ENCODE measurements at regions not wholly inside any gene's neighbourhood (a gene's known extent, or its start where the extent isn't known, plus 50 kb on each side); places are given as distances from the start of the nearest gene placed in this dataset.

DNA sequence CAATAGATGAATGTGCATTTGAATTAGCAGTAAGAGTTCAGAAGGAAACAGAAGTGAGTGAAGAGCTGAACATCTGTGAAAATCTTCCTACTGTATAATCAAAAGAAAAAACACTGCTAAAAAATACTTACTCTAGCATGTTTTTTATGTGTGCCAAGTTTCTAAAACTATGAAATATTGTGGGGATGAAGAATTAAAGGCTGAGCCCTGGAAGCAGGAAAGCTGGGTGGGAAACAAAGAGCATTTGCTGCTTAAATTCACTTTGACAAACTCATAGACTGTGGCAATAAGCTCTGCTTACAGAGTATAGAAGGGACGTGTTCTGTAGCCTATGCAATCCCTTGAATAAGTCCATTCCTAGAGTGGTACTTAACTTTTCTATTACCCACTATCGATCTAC, 261.7 kb downstream of the ANKRD50 start:
- DNase-seq (ENCODE audit: low read depth in 2 of 2) = no peak

DNA sequence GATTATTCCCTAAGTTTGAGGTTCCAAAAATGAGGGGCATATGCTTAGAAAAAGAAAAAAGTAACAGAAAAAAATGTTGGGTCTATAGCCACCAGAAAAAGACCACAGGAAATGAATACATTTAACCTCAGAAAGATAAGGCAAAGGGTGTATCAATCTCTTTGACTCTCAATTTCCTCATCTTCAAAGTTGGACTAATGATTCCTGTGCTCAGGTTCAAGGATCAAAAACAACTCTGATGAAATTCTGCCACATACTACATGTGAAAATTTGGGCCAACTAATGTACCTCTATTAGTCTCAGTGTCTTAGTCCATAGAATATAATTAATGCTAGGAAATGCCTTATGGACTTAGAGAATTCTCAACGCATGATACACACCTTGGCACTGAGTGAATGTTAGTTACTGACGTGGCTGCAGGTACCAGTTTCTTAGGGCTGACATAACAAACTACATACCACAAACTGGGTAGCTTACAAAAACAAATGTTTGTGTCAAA, 257.7 kb downstream of the ANKRD50 start:
- DNase-seq (ENCODE audit: low read depth in 2 of 2) = no peak

DNA sequence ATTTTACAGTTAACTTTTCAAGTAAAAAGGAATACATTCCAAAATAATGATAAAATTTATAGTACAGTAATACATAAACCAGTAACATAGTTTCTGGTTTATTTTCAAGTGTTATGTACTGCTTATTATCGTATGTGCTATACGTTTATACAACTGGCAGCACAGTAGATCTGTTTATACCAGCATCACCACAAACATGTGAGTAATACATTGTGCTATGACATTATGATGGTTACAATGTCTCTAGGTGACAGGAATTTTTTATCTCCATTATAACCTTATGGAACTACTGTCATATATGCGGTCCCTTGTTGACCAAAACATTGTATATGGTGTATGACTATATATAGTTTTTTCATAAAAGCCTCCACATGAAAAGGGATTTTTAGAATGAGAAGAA, 256.9 kb downstream of the ANKRD50 start:
- no peak for DNase-seq (ENCODE audit: low read depth in 2 of 2)

DNA sequence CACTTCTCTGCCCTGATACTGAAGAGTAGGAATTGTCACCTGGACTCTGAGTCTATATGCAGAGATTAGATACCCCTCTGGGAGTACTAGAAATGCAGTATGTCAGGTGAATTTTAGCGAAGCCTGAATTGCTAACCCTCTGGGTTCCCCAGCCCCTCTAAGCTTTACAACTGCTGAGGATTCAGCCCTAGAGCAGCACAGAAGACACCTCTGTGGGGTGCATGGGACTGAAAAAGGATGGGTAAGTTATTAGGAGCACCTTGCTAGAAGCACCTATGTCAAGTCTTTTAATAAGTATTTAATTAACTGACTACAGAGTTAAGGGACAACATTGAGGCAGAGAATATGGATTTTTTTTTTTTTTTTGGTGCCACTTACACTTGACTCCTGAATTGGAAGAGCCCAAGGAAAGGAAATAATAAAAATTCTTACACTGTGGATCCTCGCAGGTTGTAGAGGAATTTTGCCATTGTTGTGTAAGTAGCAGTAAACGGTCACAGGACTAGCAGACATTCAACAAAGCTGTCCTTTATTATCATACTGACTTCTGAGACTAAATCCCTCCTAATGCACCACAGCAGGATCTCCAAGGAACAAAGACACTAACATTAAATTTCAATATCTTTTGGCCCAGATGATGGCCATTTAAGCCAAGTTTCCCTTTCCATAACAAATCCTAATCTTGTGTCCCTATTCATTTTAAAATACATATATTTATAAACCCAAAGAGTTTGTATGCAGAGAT, 253.2 kb downstream of the ANKRD50 start:
- no peak for DNase-seq (ENCODE audit: low read depth in 2 of 2)

DNA sequence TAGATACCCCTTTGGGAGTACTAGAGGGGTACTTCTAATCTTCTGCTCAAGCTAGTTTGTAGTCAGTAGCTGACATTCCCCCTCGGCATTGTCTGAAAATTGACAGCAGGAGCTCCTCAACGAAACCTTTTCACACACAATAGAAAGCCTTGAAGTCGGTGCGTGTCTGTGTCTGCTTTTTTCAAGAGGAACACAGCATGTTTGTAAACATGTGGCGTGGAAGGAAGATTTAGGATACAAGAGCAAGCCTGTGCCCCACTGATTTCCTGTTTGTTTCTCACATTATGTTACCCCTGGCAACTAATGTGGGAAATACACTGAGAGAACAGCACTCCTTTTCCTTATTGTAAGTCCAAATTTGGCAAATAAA, 252.6 kb downstream of the ANKRD50 start:
- DNase-seq (ENCODE audit: low read depth in 2 of 2) = peak; percentile 28 to 73

DNA sequence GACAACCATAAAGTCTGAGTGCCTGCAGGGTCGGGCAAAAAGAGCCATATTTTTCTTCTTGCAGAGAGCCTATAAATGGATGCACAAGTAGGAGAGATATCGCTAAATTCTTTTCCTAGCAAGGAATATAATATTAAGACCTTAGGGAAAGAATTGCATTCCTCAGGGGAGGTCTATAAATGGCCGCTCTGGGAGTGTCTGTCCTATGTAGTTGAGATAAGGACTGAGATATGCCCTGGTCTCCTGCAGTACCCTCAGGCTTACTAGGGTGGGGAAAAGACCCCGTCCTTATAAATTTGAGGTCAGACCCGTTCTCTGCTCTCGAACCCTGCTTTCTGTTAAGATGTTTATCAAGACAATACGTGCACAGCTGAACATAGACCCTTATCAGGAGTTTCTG, 250.9 kb downstream of the ANKRD50 start:
- DNase-seq (ENCODE audit: low read depth in 2 of 2) = peak in 1 of 2 donors; percentile 18

DNA sequence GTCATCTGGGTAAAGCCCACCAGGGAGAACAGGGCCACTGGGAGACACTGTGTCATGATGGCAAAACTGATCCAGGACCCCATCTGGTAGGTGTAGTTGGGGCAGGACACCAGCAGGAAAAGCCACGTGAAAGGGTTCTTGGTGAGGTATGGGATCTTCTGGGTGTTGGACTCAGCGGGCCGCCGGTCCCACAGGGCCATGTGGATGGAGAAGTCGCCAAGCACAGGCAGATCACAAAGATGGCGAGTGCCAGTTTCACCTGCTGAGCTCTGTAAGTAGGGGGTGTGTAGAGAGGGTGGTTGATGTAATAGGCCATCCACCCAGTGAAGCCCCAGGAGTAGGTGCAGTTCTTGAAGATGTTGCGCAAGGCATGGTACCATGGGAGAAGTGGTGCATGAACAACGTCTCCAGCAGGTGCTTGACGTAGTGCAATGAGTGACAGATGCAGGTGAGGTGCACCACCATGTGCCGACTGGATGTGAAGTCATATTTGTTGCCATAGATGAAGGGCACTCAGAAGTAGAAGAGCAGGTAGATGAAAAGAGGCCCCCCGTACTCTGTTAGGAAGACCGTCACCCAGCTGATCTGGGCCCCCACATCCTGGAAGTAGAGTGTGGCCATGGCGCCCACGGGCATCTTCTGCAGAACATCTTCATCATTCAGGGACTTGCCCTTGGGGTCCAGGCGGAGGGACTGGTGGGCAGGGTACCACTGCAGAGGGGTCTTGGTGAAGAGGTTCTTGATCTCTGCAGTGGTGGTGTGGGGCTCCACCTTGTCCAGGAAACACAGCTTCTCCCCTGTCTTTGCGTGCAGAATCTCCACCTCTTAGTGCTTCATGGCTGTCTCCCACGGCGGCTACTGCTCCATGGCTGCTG, 249.3 kb downstream of the ANKRD50 start:
- no peak for DNase-seq (ENCODE audit: low read depth in 2 of 2)

DNA sequence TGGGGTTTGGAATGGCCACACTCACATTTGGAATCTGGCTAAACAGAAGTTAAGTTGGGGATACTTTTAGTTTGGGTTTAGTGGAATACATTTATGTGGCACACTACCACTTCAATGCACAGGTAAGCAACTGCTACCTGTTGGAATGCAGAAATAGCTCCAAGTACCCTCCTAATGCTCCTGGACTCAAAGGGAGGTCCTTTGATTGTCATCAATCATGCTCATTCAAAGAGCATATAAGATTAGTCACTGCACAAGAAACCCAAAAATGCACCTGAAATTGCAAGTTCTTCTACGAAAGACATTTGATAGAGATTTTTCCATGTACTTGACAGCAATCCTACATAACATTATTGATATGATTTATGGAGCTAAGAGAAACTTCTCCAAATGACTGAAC, 247.7 kb downstream of the ANKRD50 start:
- no peak for DNase-seq (ENCODE audit: low read depth in 2 of 2)

DNA sequence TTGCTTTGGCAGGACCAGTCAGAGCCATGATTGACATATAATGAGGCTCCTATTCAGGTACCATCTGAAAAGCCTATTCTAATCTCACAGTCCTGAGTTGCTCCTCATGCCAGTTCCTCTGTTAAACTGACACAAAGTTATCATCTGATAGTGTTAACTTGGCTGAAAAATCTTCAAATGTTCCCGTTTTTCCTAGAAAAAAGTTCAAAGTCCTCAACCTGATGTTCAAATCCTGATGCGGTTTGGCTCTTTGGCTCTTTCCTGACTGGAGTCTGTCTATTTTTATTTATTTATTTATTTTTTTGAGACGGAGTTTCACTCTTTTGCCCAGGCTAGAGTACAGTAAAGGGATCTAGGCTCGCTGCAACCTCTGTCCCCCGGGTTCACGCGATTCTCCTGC, 244.2 kb downstream of the ANKRD50 start:
- no peak for DNase-seq (ENCODE audit: low read depth in 2 of 2)

DNA sequence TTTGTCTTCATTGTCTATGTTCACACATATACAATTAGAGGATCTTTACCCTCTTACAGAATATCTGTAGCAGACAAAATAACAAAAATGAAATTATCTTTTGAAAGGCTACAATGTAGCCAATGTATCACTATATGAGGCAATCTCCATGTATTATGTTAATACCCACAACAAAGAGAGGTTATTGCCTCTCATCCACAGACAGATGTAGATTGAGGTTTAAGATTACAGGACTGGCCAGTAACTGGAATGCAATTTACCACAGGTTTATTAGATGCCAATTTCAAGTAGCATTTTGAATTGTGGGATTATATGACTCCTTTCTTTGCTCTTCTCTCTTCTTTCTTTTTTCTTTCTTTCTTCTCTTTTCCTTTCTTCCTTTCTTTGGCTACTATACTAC, 242.6 kb downstream of the ANKRD50 start:
- no peak for DNase-seq (ENCODE audit: low read depth in 2 of 2)

DNA sequence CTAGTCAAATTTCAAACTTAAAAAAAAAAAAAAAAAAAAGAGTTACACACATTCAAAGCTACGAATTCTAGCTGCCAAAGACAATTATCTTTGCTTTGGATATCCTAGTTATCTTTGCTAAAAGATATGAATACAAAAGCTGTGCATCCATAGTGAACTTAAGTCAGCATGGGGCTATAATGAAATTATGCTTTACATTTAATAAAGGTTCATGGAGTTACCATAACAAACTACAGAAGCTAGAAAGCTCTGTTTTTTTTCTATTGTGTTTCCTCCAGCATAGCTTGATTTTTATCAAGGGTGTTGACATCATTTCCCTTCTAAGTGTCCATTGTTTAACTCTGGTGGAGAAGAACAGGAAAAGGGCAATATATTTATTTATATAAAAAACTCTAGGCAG, 234.1 kb downstream of the ANKRD50 start:
- DNase-seq (ENCODE audit: low read depth in 2 of 2) = peak; percentile 47 to 84

DNA sequence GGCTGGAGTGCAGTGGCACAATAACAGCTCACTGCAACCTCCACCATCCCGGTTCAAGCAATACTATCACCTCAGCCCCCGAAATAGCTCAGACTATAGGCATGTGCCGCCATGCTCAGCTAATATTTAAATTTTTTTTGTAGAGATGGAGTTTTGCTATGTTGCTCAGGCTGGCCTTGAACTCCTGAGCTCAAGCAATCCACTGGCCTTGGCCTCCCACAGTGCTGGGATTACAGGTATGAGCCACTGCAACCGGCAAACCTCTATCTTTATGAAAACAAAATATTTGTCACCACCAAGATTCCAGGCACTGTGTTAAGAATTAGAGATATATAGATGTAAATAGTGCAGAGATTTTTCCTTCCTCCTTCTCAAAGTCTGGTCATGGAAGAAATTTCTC, 232.5 kb downstream of the ANKRD50 start:
- DNase-seq (ENCODE audit: low read depth in 2 of 2) = no peak

DNA sequence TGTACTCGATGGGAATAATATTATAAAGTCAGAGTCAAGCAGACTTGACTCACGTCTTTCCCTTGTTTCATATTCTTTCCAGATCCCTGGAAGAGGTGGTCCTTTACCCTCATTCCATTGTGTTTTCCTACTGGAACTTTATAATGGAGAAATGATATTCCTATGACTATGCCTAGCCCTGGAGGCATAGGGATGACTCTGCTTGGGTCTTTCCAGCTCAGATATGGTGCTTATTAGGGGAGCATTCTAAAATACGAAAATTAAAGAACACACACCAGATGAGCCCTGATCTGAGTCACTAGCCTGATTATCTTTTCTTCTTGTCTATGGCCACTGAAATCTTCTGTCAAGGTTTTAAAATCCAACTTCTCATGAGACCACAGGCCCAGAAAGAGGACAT, 231.4 kb downstream of the ANKRD50 start:
- no peak for DNase-seq (ENCODE audit: low read depth in 2 of 2)

DNA sequence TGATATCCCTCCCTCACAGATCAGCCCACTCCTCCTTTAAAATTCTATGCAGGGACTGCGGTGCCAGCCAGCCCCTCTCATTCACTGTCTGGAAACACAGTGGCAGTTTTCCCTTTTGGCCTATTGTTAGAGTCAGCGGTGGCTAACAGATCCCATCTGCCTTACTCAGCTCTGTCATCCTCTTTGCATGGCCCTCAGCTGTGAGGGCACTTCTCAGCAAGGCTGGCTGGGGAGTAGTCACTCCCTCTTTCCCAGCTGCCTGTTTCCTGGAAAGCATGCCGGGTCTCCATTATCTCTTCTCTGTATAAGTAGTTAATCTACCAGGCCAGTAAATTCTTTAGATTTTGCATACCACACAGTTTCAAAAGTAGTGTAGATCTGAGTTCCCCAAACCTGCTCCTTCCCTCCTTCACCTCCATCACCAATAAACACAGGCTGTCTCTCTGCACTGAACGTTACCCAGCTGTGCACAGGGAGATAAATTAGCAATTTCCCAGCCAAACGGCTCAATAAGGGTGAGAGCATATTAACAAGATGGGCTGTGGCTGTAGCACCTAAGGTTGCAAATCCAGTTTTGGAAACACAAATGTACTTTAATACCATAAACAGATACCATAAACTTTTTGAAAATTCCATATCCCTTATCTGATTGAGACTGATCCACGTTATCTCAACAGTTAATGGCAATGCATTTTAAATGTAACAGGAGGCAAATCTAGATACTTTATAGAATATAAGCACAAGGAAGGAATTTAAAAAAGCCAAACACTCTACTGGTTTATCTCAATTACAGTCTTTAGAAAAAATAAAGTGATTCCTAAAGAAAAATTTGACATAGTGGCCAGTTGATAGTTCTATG, 229.3 kb downstream of the ANKRD50 start:
- peak in 1 of 2 donors; percentile 8 for DNase-seq (ENCODE audit: low read depth in 2 of 2)

DNA sequence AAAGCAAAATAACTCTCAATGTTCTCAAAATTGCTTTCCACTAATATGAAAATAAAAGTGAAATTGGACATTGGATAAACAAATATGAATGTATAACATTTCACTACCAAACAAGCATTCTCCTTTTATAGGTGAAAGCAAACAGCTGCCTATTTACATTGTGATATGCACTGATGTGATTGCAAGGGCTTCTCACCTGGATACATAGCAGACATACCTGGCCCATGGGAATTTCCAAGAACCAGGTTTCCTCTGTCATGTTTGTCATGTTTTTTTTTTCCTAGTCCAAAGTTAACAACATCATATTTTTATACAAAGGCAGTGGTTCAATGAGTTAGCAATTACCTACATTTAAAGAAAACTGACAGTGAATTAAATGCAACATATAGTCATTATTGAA, 228.5 kb downstream of the ANKRD50 start:
- DNase-seq (ENCODE audit: low read depth in 2 of 2) = no peak

DNA sequence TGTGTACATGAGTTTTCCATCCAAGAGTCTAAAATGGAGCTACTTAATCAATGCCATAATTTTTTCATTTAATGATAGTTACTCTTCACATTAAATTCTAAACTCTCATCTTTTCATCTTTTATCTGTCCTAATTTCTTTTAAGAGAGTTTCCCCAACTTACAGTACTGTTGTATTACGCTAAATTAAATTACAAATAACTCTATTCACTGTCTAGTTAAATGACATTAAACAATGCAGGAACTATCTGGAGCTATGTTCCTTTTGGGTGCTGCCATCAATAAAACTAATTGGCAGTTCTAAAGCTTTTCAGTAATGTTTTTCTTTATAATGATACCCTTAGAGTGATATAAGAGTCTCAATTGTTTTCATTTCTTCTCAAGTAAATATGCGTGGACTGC, 227.6 kb downstream of the ANKRD50 start:
- no peak for DNase-seq (ENCODE audit: low read depth in 2 of 2)

DNA sequence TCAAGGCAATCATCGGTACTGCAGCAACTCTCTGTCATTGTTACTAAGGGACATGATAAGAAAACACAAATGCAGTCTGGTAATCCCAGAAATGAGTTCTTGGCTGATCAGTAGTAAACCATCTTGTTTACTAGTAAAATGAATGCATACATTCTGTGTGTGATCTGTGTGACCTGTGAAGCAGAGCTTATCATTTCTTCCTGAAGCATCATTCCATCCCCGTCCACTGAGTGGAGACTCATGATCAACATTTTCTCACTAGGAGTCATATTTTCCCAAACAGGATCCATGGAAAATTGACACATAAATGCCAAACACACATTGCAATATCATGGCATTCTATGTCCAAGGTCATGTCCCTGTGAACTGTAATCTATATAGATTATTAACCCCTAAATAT, 226.1 kb downstream of the ANKRD50 start:
- no peak for DNase-seq (ENCODE audit: low read depth in 2 of 2)

DNA sequence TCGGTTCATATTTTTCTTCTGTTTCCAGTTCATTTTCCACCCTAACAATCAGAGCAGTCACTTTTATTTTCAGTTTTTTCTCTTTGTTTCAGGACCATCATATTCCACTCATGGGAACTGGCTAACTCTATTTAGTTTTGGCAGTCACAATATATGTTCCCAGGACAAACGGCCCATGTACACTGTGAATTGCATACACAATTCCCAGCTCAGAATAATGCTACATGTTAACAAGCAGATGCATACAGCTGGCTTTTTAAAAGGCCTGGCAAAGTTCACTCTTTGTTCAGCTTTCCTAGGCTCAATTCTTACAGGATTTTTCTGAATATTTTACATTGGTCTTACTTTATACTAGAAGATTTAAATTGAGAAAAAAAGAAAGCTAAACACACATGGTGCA, 224.9 kb downstream of the ANKRD50 start:
- no peak for DNase-seq (ENCODE audit: low read depth in 2 of 2)

DNA sequence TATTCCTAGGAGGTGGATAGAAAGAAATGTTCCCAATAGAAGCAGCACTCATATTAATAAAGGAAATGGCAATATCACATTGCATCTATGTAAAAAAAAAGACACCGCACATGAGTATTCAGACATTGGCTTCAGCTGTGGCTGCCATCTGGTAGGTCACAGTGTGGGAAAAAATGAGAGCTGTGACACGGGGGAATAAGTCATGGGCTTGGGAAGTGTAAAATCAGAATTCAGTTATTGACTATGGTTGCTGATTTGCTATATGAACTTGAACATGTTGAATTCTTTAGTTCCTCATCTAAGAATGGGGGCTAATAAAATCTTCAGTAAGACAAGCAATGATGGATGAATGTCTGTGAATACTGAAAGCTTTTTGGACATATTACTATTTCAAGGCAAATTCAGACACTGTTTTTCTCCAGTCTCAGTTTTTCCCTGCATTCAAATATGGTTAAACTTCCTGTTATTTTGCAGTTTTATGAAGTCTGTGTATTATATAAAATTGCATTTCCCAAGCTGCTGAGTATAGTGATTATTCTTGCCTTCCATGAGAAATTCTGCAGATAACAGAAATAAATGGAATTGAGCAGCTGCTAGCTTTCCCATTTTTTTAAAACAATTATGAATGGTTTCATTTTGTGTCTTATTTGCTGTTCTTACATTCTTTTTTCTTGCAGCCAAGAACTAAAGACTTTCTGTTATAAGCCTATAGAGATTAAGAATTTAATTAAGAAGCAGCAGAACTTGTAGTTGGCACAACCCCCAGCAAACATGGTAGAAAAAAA, 221.0 kb downstream of the ANKRD50 start:
- no peak for DNase-seq (ENCODE audit: low read depth in 2 of 2)

DNA sequence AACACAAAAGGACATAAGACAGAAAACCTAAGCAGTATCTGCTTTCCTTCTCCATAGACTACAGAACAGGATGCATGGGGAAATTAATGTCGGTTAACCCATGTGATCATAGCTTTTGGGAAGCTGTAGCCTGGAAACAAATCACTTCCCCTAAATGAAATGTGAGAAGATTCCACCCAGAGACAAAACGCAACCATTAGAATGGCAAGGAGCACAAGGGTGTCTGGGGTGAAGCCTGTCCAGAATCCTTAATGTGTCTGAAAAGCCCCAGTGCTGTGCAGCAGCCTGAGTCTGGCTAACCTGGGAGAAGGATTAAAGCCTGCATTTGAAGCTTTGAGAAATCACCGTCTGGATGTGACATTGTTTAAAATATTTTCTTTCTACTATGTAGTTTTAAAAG, 213.3 kb downstream of the ANKRD50 start:
- peak in 1 of 2 donors; percentile 17 for DNase-seq (ENCODE audit: low read depth in 2 of 2)

DNA sequence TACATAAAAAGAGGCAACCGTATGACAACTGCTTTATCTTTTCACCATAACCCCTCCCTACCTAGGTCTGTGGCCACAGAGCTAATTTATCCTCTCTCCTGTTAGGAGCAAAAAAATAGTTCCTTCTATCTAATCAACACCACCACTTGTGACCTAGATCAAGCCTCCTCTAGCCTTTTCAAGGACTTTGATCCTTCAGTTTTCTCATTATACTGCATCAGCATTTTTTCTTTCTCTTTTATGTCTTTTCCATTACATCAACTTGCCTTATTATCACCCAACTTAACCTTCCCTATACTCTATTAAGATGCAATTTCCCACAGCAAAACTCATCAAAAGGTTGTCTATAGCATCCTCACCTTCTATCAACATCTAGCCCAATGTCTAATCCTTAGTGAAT, 211.0 kb downstream of the ANKRD50 start:
- no peak for DNase-seq (ENCODE audit: low read depth in 2 of 2)
